MCF 10A (cell line): ENCODE measurements at regions not wholly inside any gene's neighbourhood (a gene's known extent, or its start where the extent isn't known, plus 50 kb on each side); places are given as distances from the start of the nearest gene placed in this dataset.
A peak's percentile ranks its signal among the peaks of the same experiment; 100 is the strongest.

Experiments
- BruUV-seq: library from RNA; stranded (reverse); fragments of 400-500 nt; replicated peaks from 2 replicates; lab custom pipeline; 2021; lab: Mats Ljungman, UMichigan
- CTCF ChIA-PET: fragments of 300-600 bp; sonication (Branson Sonifier 250); formaldehyde crosslinking; extraction: SDS; loops from one replicate; lab custom pipeline; 2021; ENCODE audit warnings: antibody characterized with exemption, inconsistent platforms; lab: Yijun Ruan, JAX
- POLR2A ChIA-PET: fragments of 300-600, 350-650 bp; sonication (Branson Sonifier 250); formaldehyde crosslinking; extraction: SDS; loops from one replicate; lab custom pipeline; 2020; ENCODE audit warnings: antibody characterized with exemption, inconsistent platforms; lab: Yijun Ruan, JAX
- DNase-seq: peaks from one replicate; pipeline ENCODE4 v3.0.0-alpha.2; 2018; ENCODE audit not compliant: unreplicated experiment
- H3K27ac Mint-ChIP-seq: one replicate; pipeline ENCODE4 v1.8.0; 2022; ENCODE audit warnings: mild to moderate bottlenecking, low read depth, mixed read lengths; ENCODE audit not compliant: unreplicated experiment
- H3K27me3 Mint-ChIP-seq: one replicate; pipeline ENCODE4 v1.8.0; 2022; ENCODE audit warnings: mixed read lengths; ENCODE audit not compliant: insufficient read depth, unreplicated experiment
- H3K36me3 Mint-ChIP-seq: one replicate; pipeline ENCODE4 v1.8.0; 2022; ENCODE audit warnings: mild to moderate bottlenecking, moderate library complexity, mixed read lengths; ENCODE audit not compliant: insufficient read depth, unreplicated experiment
- H3K4me1 Mint-ChIP-seq: one replicate; pipeline ENCODE4 v1.8.0; 2022; ENCODE audit warnings: mixed read lengths; ENCODE audit not compliant: insufficient read depth, unreplicated experiment
- H3K4me3 Mint-ChIP-seq: one replicate; pipeline ENCODE4 v1.8.0; 2022; ENCODE audit warnings: mild to moderate bottlenecking, moderate library complexity, mixed read lengths; ENCODE audit not compliant: unreplicated experiment
- H3K9me3 Mint-ChIP-seq: one replicate; pipeline ENCODE4 v1.8.0; 2022; ENCODE audit warnings: mixed read lengths; ENCODE audit not compliant: unreplicated experiment
- intact Hi-C: fragments of 100-400 bp; cut with micrococcal nuclease; formaldehyde crosslinking; loops from 2 replicates; pipeline ENCODE4 v1.14.1; 2022
- TF ChIP-seq, protein P1 (sequence below): fragments of 200-600 bp; IDR thresholded peaks from one replicate; pipeline ENCODE4 v1.8.0; 2022; ENCODE audit warnings: antibody characterized with exemption, mild to moderate bottlenecking; ENCODE audit not compliant: unreplicated experiment

DNA sequence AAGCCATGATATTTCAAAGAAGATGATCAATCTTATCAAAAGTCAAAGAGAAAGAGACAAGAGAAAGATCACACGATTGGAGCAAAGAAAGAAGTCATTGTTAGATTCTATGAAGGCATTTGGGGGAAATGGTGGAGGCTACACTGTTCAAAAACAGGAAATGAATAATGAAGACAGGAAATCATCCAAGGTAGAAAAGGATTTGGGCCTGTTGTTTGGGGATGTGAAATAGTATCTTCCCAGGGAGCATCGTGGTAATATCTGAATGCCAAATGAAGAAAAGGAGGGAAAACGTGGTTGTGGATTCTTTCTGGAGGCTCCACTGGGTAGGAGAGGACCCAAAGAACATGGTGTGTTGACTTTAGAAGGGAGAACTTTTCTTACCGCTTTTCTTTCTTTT, 482.4 kb downstream of the NLGN4X start:
- Mint-ChIP-seq H3K4me3 (no peak overlapping the region), H3K4me1 (no peaks in the 10 kb centered on the region), H3K27ac (no peak overlapping the region), H3K36me3 (peaks cover 7% of the 10 kb centered on the region), H3K27me3 (no peaks in the 10 kb centered on the region), H3K9me3 (peaks cover 23% of the 10 kb centered on the region)
- ChIA-PET CTCF (no interaction called here), POLR2A (no interaction called here)
- BruUV-seq: no TSS peak
- no peak for DNase-seq
- intact Hi-C loops: no loop called here
- TF ChIP-seq, protein P1, sequence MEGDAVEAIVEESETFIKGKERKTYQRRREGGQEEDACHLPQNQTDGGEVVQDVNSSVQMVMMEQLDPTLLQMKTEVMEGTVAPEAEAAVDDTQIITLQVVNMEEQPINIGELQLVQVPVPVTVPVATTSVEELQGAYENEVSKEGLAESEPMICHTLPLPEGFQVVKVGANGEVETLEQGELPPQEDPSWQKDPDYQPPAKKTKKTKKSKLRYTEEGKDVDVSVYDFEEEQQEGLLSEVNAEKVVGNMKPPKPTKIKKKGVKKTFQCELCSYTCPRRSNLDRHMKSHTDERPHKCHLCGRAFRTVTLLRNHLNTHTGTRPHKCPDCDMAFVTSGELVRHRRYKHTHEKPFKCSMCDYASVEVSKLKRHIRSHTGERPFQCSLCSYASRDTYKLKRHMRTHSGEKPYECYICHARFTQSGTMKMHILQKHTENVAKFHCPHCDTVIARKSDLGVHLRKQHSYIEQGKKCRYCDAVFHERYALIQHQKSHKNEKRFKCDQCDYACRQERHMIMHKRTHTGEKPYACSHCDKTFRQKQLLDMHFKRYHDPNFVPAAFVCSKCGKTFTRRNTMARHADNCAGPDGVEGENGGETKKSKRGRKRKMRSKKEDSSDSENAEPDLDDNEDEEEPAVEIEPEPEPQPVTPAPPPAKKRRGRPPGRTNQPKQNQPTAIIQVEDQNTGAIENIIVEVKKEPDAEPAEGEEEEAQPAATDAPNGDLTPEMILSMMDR: no peak

DNA sequence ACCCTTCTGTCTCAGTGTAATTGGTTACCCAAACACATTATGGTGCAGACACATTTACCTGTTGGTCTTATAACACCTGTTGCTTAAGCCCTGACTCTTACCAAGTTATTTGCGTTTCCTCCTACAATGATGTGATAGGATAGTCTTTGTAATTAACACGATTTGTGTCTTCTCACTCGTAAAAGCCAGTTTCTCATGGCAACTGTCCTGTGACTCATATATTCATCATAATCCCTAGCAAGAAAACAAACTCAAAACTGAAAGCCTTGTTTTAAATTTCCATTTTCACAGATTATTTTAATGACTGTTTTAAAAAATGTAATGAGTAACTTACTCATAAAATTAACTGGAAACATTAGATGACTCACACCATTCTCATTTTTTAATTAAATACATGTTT, 495.2 kb downstream of the NLGN4X start:
- Mint-ChIP-seq H3K9me3 (peaks cover 15% of the 10 kb centered on the region), H3K36me3 (no peaks in the 10 kb centered on the region), H3K4me3 (no peak overlapping the region), H3K27ac (no peak overlapping the region), H3K27me3 (no peaks in the 10 kb centered on the region), H3K4me1 (no peaks in the 10 kb centered on the region)
- POLR2A ChIA-PET: interaction anchor here (0.7 kb wide), 1 partner anchor 124 kb away, joined by 3 read pairs; no protein-coding TSS in a partner anchor
- intact Hi-C loops: no loop called here
- TF ChIP-seq, protein P1: no peak
- no TSS peak for BruUV-seq
- DNase-seq: no peak
- CTCF ChIA-PET: interaction anchor here (0.6 kb wide), 1 partner anchor 263 kb away, joined by 3 read pairs; no protein-coding TSS in a partner anchor

DNA sequence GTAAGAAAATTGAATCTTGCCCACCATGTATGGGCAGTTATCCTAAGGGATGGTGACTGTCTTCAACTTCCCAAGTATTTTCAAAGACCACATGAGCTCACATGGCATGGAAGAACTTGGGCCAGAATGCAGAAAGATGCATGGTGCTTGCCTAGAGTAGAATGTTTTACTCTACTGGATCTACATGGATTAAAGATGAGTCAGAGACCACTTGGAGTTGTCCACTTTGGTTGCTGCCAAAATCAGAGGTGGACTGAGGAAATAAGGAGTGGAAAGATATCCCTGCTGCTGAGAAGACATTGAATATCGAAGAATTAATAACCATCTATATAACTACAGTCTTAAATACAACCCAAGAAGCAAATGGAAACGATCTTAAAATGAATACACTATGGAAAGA, 498.1 kb downstream of the NLGN4X start:
- Mint-ChIP-seq H3K4me3 (no peak overlapping the region), H3K9me3 (peaks cover 15% of the 10 kb centered on the region), H3K36me3 (peaks cover 6% of the 10 kb centered on the region), H3K27ac (no peak overlapping the region), H3K4me1 (peaks cover 7% of the 10 kb centered on the region), H3K27me3 (no peaks in the 10 kb centered on the region)
- TF ChIP-seq, protein P1: no peak
- no peak for DNase-seq
- CTCF ChIA-PET: no interaction called here
- POLR2A ChIA-PET: no interaction called here
- intact Hi-C loops: no loop called here
- BruUV-seq: no TSS peak

DNA sequence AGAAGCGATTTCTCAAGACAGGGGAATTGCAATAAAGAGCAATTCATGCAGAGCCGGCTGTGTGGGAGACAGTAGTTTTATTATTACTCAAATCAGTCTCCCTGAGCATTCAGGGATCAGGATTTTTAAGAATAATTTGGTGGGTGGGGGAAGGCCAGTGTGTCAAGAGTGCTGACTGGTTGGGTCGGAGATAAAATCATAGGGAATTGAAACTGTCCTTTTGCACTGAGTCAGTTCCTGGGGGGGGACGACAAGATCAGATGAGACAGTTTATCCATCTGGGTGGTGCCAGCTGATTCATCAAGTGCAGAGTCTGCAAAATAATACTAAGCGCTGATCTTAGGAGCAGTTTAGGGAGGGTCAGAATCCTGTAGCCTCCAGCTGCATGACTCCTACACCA, 502.4 kb downstream of the NLGN4X start:
- DNase-seq: no peak
- H3K36me3 Mint-ChIP-seq: peaks cover 6% of the 10 kb centered on the region
- peaks cover 7% of the 10 kb centered on the region for H3K4me1 Mint-ChIP-seq
- CTCF ChIA-PET: no interaction called here
- no peaks in the 10 kb centered on the region for H3K27me3 Mint-ChIP-seq
- peaks cover 16% of the 10 kb centered on the region for H3K9me3 Mint-ChIP-seq
- peak overlapping the region; percentile 36 for H3K4me3 Mint-ChIP-seq
- no TSS peak for BruUV-seq
- intact Hi-C loops: no loop called here
- H3K27ac Mint-ChIP-seq: peak overlapping the region; percentile 43
- TF ChIP-seq, protein P1: no peak
- POLR2A ChIA-PET: no interaction called here
